Keratinocyte (primary cell): ENCODE measurements at regions not wholly inside any gene's neighbourhood (a gene's known extent, or its start where the extent isn't known, plus 50 kb on each side); places are given as distances from the start of the nearest gene placed in this dataset.

Source experiments
- CTCF ChIP-seq, 3 experiments: IDR thresholded peaks in 1 of 3; conservative IDR thresholded peaks in 1 of 3; optimal IDR thresholded peaks in 1 of 3; 2 replicates in 2 of 3; 3 replicates in 1 of 3; pipeline versions ENCODE3 to v1.5.1; 2011; ENCODE audit warnings: low read length in 3 of 3, mild to moderate bottlenecking in 3 of 3, moderate library complexity in 2 of 3, control low read depth in 1 of 3, inconsistent platforms in 1 of 3; ENCODE audit not compliant: insufficient read depth in 2 of 3; ENCODE audit errors: extremely low read depth in 1 of 3
- EZH2 ChIP-seq: IDR thresholded peaks from one replicate; pipeline ENCODE4 v1.6.1; 2012; ENCODE audit warnings: inconsistent platforms, mild to moderate bottlenecking, low read length, moderate library complexity

DNA sequence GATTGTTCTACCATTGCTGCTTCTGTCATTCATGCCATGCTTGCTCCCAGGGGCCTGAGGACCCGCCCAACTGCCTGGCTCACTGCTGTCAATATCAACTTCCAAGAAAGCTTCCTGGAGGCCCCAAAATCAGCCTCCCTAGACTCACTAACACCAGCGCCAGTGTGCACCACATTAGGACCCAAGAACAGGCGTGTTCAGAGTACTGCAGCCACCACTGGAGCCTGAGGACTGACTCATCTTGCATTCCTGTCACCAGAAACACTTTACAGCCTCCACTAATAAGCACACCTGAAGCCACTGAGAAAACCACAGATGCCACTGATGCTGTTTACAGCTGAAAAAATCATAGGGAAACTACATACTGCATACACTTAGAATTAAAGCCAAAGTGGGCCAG lies 1284.3 kb downstream of the TYW1 start:
- TF ChIP-seq CTCF (optimal IDR thresholded peaks at IDR 0.05 in 1 of 3, IDR thresholded peaks at IDR 0.05 in 1 of 3, conservative IDR thresholded peaks at IDR 0.05 in 1 of 3; ENCODE audit: extremely low read depth in 1 of 3, insufficient read depth in 2 of 3, low read length in 3 of 3), result no peak
- no peak for TF ChIP-seq EZH2
